RWPE2 (cell line): ENCODE measurements at regions not wholly inside any gene's neighbourhood (a gene's known extent, or its start where the extent isn't known, plus 50 kb on each side); places are given as distances from the start of the nearest gene placed in this dataset.

Experiments
- ATAC-seq: fragments of 200-7000 bp; cut with Tn5 transposase; 3 replicates; pipeline ENCODE4 v1.9.1; 2021; ENCODE audit warnings: low read depth
- DNase-seq: peaks from one replicate; pipeline ENCODE4 v3.0.0-alpha.2; 2020; ENCODE audit warnings: low spot score
- H3K27ac ChIP-seq: fragments of 450-650 bp; 2 replicates; pipeline ENCODE4 v1.5.1; 2017; ENCODE audit warnings: mild to moderate bottlenecking; ENCODE audit not compliant: poor library complexity, severe bottlenecking
- H3K27me3 ChIP-seq: fragments of 250-450 bp; sonication (Bioruptor Pico); 2 replicates; pipeline ENCODE4 v1.5.1; 2021; ENCODE audit warnings: mild to moderate bottlenecking, moderate library complexity; ENCODE audit not compliant: insufficient read depth, poor library complexity, severe bottlenecking
- H3K36me3 ChIP-seq: fragments of 250-450 bp; sonication (Bioruptor Pico); 2 replicates; pipeline ENCODE4 v1.5.1; 2020; ENCODE audit warnings: low read depth, mild to moderate bottlenecking, moderate library complexity
- H3K4me1 ChIP-seq: fragments of 250-450 bp; sonication (Bioruptor Pico); 2 replicates; pipeline ENCODE4 v1.5.1; 2021; ENCODE audit warnings: mild to moderate bottlenecking, moderate library complexity; ENCODE audit not compliant: insufficient read depth, poor library complexity, severe bottlenecking
- H3K4me3 ChIP-seq: fragments of 250-450 bp; sonication (Bioruptor Pico); 2 replicates; pipeline ENCODE4 v1.5.1; 2021; ENCODE audit warnings: mild to moderate bottlenecking, moderate library complexity; ENCODE audit not compliant: severe bottlenecking
- H3K9me3 ChIP-seq: fragments of 250-450 bp; sonication (Bioruptor Pico); 2 replicates; pipeline ENCODE4 v1.5.1; 2021; ENCODE audit warnings: mild to moderate bottlenecking, moderate library complexity; ENCODE audit not compliant: severe bottlenecking
- TF ChIP-seq, protein P1 (sequence below): fragments of 450-650 bp; IDR thresholded peaks from one replicate; pipeline ENCODE4 v1.5.1; 2017; ENCODE audit warnings: mild to moderate bottlenecking, moderate library complexity; ENCODE audit not compliant: poor library complexity, severe bottlenecking

DNA sequence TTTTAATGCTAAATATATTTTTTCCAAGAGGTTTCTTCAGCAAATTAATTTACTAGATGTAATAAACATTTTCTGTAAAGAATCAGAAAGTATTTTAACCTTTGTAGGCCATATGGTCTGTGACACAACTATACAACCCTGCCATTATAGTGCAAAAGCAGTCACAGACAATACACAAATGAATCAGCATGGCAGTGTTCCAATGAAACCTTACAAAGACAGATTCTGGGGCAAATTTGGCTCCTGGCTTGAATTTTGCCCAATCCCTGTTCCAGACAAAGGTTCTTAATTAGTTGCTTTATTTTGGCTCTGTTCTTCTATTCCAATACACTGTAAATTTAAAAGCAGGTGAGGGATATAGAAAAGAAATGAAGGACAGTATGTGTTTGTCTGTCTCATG lies 352.5 kb downstream of the C12orf50 start:
- no peaks in the 10 kb centered on the region for H3K9me3 ChIP-seq
- no peaks in the 10 kb centered on the region for H3K36me3 ChIP-seq
- H3K4me3 ChIP-seq, result no peak overlapping the region
- TF ChIP-seq, protein P1, sequence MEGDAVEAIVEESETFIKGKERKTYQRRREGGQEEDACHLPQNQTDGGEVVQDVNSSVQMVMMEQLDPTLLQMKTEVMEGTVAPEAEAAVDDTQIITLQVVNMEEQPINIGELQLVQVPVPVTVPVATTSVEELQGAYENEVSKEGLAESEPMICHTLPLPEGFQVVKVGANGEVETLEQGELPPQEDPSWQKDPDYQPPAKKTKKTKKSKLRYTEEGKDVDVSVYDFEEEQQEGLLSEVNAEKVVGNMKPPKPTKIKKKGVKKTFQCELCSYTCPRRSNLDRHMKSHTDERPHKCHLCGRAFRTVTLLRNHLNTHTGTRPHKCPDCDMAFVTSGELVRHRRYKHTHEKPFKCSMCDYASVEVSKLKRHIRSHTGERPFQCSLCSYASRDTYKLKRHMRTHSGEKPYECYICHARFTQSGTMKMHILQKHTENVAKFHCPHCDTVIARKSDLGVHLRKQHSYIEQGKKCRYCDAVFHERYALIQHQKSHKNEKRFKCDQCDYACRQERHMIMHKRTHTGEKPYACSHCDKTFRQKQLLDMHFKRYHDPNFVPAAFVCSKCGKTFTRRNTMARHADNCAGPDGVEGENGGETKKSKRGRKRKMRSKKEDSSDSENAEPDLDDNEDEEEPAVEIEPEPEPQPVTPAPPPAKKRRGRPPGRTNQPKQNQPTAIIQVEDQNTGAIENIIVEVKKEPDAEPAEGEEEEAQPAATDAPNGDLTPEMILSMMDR, result no peak
- ATAC-seq (no peak), DNase-seq (no peak)
- H3K27ac ChIP-seq, result no peak overlapping the region
- H3K27me3 ChIP-seq, result no peaks in the 10 kb centered on the region
- H3K4me1 ChIP-seq, result no peaks in the 10 kb centered on the region

DNA sequence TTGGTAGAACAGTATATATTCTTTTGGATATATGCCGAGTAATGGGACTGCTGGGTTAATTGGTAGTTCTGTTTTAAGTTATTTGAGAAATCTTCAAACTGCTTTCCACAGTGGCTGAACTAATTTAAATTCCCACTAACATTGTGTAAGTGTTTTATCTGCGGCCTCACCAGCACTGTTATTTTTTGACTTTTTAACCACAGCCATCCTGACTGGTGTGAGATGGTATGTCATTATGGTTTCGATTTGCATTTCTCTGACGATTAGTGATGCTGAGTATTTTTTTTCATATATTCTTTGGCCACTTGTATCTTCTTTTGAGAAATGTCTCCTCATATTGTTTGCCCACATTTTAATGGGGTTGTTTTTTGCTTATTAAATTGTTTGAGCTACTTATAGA lies 357.4 kb downstream of the C12orf50 start:
- Histone ChIP-seq H3K27me3 (no peaks in the 10 kb centered on the region), H3K4me3 (no peak overlapping the region), H3K36me3 (no peaks in the 10 kb centered on the region), H3K4me1 (no peaks in the 10 kb centered on the region), H3K9me3 (no peaks in the 10 kb centered on the region), H3K27ac (no peak overlapping the region)
- TF ChIP-seq, protein P1, result no peak
- DNase-seq (no peak), ATAC-seq (no peak)

DNA sequence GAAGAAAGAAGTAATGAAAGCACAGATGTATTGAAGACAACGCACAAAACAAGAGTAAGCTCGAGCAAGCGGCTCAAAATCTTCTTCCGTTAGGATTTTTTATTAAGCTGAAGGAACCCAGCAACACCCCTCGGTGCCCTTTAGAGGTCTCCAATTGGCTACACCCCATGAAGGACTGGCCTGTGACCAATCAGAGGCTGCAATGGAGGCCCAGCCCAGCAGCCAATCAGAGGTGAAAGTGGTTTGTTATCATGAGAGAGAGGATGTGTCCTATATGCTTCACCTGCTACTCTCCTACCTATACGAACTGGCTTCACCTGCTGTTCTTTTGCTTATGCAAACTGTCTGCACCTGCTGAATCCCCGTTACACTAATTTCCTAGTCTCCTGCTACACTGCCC lies 358.8 kb downstream of the C12orf50 start:
- ATAC-seq (no peak), DNase-seq (no peak)
- TF ChIP-seq, protein P1, result no peak

DNA sequence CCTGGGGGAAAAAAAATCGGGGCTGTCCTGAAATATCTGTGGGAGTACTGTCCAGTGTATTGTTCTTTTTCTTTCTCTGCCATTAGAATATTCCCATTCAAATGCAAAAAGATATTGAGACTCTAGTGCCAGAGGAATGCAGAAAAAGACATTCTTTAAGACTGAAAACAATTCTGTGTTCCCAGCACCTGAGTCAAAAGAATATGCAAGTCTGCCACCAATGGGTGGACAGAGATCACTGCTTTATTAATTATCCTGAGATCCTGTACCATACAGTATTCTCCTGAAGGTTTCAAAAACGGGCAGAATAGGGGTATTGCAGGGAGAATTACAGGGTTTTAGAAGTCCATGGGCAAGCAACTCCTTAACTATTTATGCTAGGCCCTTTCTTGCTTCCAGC lies 361.8 kb downstream of the C12orf50 start:
- ATAC-seq (peak; percentile 85), DNase-seq (no peak)
- Histone ChIP-seq H3K4me1 (peaks cover 2% of the 10 kb centered on the region), H3K36me3 (no peaks in the 10 kb centered on the region), H3K9me3 (no peaks in the 10 kb centered on the region), H3K4me3 (no peak overlapping the region), H3K27me3 (no peaks in the 10 kb centered on the region), H3K27ac (no peak overlapping the region)
- TF ChIP-seq, protein P1, result peak; percentile 68

More for the DNA sequence above, 358.8 kb downstream of the C12orf50 start:
- Histone ChIP-seq H3K4me3 (no peak overlapping the region), H3K9me3 (no peaks in the 10 kb centered on the region), H3K4me1 (no peaks in the 10 kb centered on the region), H3K27me3 (no peaks in the 10 kb centered on the region), H3K27ac (no peak overlapping the region), H3K36me3 (no peaks in the 10 kb centered on the region)

DNA sequence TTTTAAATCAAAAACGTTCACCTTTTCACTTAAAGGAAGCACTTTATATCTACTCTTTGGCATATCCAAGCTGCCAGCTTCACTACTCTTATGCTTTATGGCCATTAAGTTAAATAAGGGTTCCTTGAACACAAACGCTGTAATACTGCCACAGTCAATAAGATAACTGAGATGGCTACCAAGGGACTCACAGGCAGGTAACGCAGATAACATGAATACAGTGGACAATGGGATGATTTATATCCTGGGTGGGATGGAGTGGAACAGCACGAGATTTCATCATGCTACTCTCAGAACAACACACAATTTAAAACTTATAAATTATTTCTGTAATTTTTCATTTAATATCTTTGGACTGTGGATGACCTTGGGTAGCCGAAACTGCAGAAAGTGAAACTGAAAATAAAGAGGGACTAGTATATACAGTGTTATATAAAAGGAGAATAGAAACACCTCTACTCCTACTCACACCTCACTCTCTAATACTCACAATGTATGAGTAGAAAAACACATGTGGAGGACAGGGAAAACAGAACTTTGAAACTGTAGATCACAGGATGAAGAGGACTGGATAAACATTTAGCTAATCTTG lies 367.3 kb downstream of the C12orf50 start:
- Histone ChIP-seq H3K4me1 (peaks cover 6% of the 10 kb centered on the region), H3K27ac (no peak overlapping the region), H3K27me3 (no peaks in the 10 kb centered on the region), H3K9me3 (no peaks in the 10 kb centered on the region), H3K4me3 (peak overlapping the region; percentile 37), H3K36me3 (no peaks in the 10 kb centered on the region)
- DNase-seq (no peak), ATAC-seq (peak; percentile 87)
- TF ChIP-seq, protein P1, result no peak
